ENCODE measurements at regions not wholly inside any gene's neighbourhood (a gene's known extent, or its start where the extent isn't known, plus 50 kb on each side); places are given as distances from the start of the nearest gene placed in this dataset.

- no peak for DNase-seq (ENCODE audit: low spot score)
Observed at GRCh38 chr12:126558810-126559209, 1493.6 kb downstream of the AACS start.

- DNase-seq (ENCODE audit: low spot score): no peak
Observed at GRCh38 chr12:126567016-126567415, 1501.8 kb downstream of the AACS start.

- no peak for DNase-seq (ENCODE audit: low spot score)
Observed at GRCh38 chr12:126569706-126570105, 1504.5 kb downstream of the AACS start.

GRCh38 chr12:126570566-126570965 lies 1505.3 kb downstream of the AACS start:
- DNase-seq (ENCODE audit: low spot score): no peak

GRCh38 chr12:126572170-126572569 lies 1506.9 kb downstream of the AACS start:
- DNase-seq (ENCODE audit: low spot score): no peak

GRCh38 chr12:126581655-126582054 lies 1516.4 kb downstream of the AACS start:
- DNase-seq (ENCODE audit: low spot score): no peak

- DNase-seq (ENCODE audit: low spot score): peak; percentile 5
Observed at GRCh38 chr12:126582231-126582630, 1517.0 kb downstream of the AACS start.

GRCh38 chr12:126588586-126589249 lies 1523.5 kb downstream of the AACS start:
- no peak for DNase-seq (ENCODE audit: low spot score)

GRCh38 chr12:126591533-126591932 lies 1526.3 kb downstream of the AACS start:
- no peak for DNase-seq (ENCODE audit: low spot score)

GRCh38 chr12:126601184-126602170 lies 1536.2 kb downstream of the AACS start:
- DNase-seq (ENCODE audit: low spot score): no peak

- DNase-seq (ENCODE audit: low spot score): no peak
Observed at GRCh38 chr12:126602612-126603011, 1537.4 kb downstream of the AACS start.

- no peak for DNase-seq (ENCODE audit: low spot score)
Observed at GRCh38 chr12:126607157-126607556, 1541.9 kb downstream of the AACS start.

GRCh38 chr12:126607867-126608266 lies 1542.6 kb downstream of the AACS start:
- DNase-seq (ENCODE audit: low spot score): no peak

GRCh38 chr12:126608607-126609175 lies 1543.5 kb downstream of the AACS start:
- DNase-seq (ENCODE audit: low spot score): no peak

GRCh38 chr12:126616441-126616840 lies 1551.2 kb downstream of the AACS start:
- DNase-seq (ENCODE audit: low spot score): no peak

- DNase-seq (ENCODE audit: low spot score): peak; percentile 50
Observed at GRCh38 chr12:126617312-126617711, 1552.1 kb downstream of the AACS start.

- no peak for DNase-seq (ENCODE audit: low spot score)
Observed at GRCh38 chr12:126627596-126627995, 1562.4 kb downstream of the AACS start.

GRCh38 chr12:126636821-126637220 lies 1571.6 kb downstream of the AACS start:
- no peak for DNase-seq (ENCODE audit: low spot score)

- no peak for DNase-seq (ENCODE audit: low spot score)
Observed at GRCh38 chr12:126644236-126645020, 1579.2 kb downstream of the AACS start.

- no peak for DNase-seq (ENCODE audit: low spot score)
Observed at GRCh38 chr12:126648074-126648473, 1582.8 kb downstream of the AACS start.

GRCh38 chr12:126651133-126651532 lies 1585.9 kb downstream of the AACS start:
- no peak for DNase-seq (ENCODE audit: low spot score)

Measured in HT-29 (cell line).